ENCODE measurements at regions not wholly inside any gene's neighbourhood (a gene's known extent, or its start where the extent isn't known, plus 50 kb on each side); places are given as distances from the start of the nearest gene placed in this dataset.

- ChIA-PET POLR2A (no interaction called here), CTCF (no interaction called here)
- Histone ChIP-seq H3K9me2 (no peaks in the 10 kb centered on the region), H3K36me3 (replicated peaks in 1 of 2; ENCODE audit: control insufficient read depth in 1 of 2, insufficient read depth in 2 of 2, low read length in 1 of 2) (no peaks in the 10 kb centered on the region), H3K4me1 (ENCODE audit: control insufficient read depth in 1 of 2, insufficient read depth in 2 of 2, low read depth in 1 of 2, low read length in 1 of 2) (no peaks in the 10 kb centered on the region; a peak in 1 of 4 replicates), H3K79me2 (ENCODE audit: insufficient read depth) (no peaks in the 10 kb centered on the region), H3K9me3 (no peaks in the 10 kb centered on the region), H3K27ac (ENCODE audit: low read depth in 2 of 2, low read length in 1 of 2) (no peak overlapping the region), H3K9ac (no peak overlapping the region), H3K4me2 (no peak overlapping the region), H3F3A (replicated peaks; ENCODE audit: insufficient read depth) (no peaks in the 10 kb centered on the region), H3K4me3 (ENCODE audit: low read depth in 2 of 2, low read length in 1 of 2) (no peak overlapping the region), H3K27me3 (ENCODE audit: insufficient read depth) (no peaks in the 10 kb centered on the region), H4K20me1 (ENCODE audit: insufficient read depth) (no peaks in the 10 kb centered on the region), H2AFZ (ENCODE audit: low read depth) (no peak overlapping the region)
- TF ChIP-seq IRF3 (IDR thresholded peaks at IDR 0.05; ENCODE audit: low read depth, low read length) (no peak), POLR2AphosphoS5 (IDR thresholded peaks at IDR 0.05; ENCODE audit: low read depth, low read length) (no peak)
- 72% methylated on average over 3 of the region's 3 CpGs for WGBS (ENCODE audit: low lambda C conversion rate)
- DNase-seq, result no peak
Observed at GRCh38 chr3:72483554-72484104, 364.6 kb downstream of the SHQ1 start.

DNA sequence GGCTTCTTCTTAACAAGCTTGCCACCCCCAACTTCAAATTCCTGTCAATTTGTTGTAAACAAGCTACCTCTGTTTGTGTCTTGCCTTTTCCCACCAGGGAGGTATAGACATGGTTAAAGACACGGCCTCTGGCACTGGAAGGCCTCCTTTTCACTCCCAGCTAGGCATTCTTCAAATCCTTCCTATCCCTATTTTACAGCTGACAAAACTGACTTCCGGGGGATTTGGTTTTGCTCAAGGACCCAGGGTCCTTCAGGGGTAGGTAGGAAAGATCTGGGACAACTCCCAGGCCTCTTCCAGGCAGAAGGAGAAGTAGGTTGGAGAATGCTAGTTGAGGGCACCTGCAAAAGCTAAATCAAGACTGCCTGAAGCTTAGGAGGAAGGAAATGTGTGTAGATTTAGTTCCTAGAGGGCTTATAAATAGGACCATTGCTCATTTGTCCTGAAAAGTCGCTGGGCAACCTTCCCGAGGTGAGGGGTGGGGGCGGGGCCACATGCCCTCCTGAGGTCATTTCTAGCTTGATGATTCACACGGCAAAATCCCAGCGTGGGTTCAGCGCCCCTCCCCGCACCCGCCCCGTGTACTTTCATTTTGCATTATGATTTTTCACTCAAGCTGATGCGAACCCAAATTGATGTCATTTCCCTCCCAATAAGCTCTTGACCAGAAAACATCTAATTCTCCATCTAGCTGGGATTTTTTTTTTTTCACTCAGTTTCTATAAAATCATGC, 365.5 kb downstream of the SHQ1 start:
- 0 out of 2 replicates have a peak overlapping the region, but pooled peaks have one; percentile 37 for H3K4me2 ChIP-seq
- TF ChIP-seq GATA2 (CRISPR knock-in tag; IDR thresholded peaks at IDR 0.05) (no peak), TAF1 (IDR thresholded peaks at IDR 0.05; ENCODE audit: borderline replicate concordance, low read depth, low read length) (no peak), CHD2 (IDR thresholded peaks at IDR 0.05; ENCODE audit: low read length, partially characterized antibody) (no peak), CTCF (IDR thresholded peaks at IDR 0.05) (no peak), SIN3A (IDR thresholded peaks at IDR 0.05; ENCODE audit: borderline replicate concordance, low read depth, low read length) (no peak), PBX3 (IDR thresholded peaks at IDR 0.05) (no peak), GABPA (IDR thresholded peaks at IDR 0.05; ENCODE audit: low read depth) (no peak), JUND (IDR thresholded peaks at IDR 0.05) (no peak), FOXM1 (IDR thresholded peaks at IDR 0.05; ENCODE audit: low read depth) (no peak), FOXJ3 (CRISPR knock-in tag; IDR thresholded peaks at IDR 0.05) (no peak), YY1 (IDR thresholded peaks at IDR 0.05; ENCODE audit: low read depth) (no peak), RAD21 (IDR thresholded peaks at IDR 0.05; ENCODE audit: low read length) (no peak)
- TF ChIP-seq, protein P1, sequence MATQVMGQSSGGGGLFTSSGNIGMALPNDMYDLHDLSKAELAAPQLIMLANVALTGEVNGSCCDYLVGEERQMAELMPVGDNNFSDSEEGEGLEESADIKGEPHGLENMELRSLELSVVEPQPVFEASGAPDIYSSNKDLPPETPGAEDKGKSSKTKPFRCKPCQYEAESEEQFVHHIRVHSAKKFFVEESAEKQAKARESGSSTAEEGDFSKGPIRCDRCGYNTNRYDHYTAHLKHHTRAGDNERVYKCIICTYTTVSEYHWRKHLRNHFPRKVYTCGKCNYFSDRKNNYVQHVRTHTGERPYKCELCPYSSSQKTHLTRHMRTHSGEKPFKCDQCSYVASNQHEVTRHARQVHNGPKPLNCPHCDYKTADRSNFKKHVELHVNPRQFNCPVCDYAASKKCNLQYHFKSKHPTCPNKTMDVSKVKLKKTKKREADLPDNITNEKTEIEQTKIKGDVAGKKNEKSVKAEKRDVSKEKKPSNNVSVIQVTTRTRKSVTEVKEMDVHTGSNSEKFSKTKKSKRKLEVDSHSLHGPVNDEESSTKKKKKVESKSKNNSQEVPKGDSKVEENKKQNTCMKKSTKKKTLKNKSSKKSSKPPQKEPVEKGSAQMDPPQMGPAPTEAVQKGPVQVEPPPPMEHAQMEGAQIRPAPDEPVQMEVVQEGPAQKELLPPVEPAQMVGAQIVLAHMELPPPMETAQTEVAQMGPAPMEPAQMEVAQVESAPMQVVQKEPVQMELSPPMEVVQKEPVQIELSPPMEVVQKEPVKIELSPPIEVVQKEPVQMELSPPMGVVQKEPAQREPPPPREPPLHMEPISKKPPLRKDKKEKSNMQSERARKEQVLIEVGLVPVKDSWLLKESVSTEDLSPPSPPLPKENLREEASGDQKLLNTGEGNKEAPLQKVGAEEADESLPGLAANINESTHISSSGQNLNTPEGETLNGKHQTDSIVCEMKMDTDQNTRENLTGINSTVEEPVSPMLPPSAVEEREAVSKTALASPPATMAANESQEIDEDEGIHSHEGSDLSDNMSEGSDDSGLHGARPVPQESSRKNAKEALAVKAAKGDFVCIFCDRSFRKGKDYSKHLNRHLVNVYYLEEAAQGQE (IDR thresholded peaks at IDR 0.05; ENCODE audit: low read depth, low read length), result no peak
- no peaks in the 10 kb centered on the region for H3K9me2 ChIP-seq
- H3K27ac ChIP-seq (ENCODE audit: low read depth in 2 of 2, low read length in 1 of 2), result no peak overlapping the region; a peak in 1 of 4 replicates
- H3K79me2 ChIP-seq (ENCODE audit: insufficient read depth), result no peaks in the 10 kb centered on the region
- no peaks in the 10 kb centered on the region for H3K27me3 ChIP-seq (ENCODE audit: insufficient read depth)
- H2AFZ ChIP-seq (ENCODE audit: low read depth), result no peak overlapping the region
- no peak for DNase-seq
- no peaks in the 10 kb centered on the region for H3F3A ChIP-seq (replicated peaks; ENCODE audit: insufficient read depth)
- ChIA-PET POLR2A (no interaction called here), CTCF (interaction anchor here (0.7 kb wide), 1 partner anchor 1025 kb away, joined by 4 read pairs; no protein-coding TSS in a partner anchor)
- H3K4me3 ChIP-seq (ENCODE audit: low read depth in 2 of 2, low read length in 1 of 2), result no peak overlapping the region
- H4K20me1 ChIP-seq (ENCODE audit: insufficient read depth), result no peaks in the 10 kb centered on the region
- H3K36me3 ChIP-seq (replicated peaks in 1 of 2; ENCODE audit: control insufficient read depth in 1 of 2, insufficient read depth in 2 of 2, low read length in 1 of 2), result no peaks in the 10 kb centered on the region
- H3K4me1 ChIP-seq (ENCODE audit: control insufficient read depth in 1 of 2, insufficient read depth in 2 of 2, low read depth in 1 of 2, low read length in 1 of 2), result no peaks in the 10 kb centered on the region; a peak in 1 of 4 replicates
- H3K9ac ChIP-seq, result no peak overlapping the region
- WGBS (ENCODE audit: low lambda C conversion rate), result 46% methylated on average over 12 of the region's 12 CpGs
- no peaks in the 10 kb centered on the region for H3K9me3 ChIP-seq
